Smooth muscle cell (in vitro differentiated cells): ENCODE measurements at regions not wholly inside any gene's neighbourhood (a gene's known extent, or its start where the extent isn't known, plus 50 kb on each side); places are given as distances from the start of the nearest gene placed in this dataset.
A peak's percentile ranks its signal among the peaks of the same experiment; 100 is the strongest.

Source experiments
- DNase-seq: peaks from one replicate; lab custom pipeline; 2025; ENCODE audit not compliant: unreplicated experiment; lab: John Stamatoyannopoulos, UW
- H2AFZ ChIP-seq: fragments of 200-600 bp; sonication (generic); 2 replicates; pipeline ENCODE4 v1.6.0; 2016; ENCODE audit warnings: antibody characterized with exemption, low read depth, mild to moderate bottlenecking
- H3F3A ChIP-seq: fragments of 200-600 bp; sonication (generic); 2 replicates; pipeline ENCODE4 v1.6.0; 2017; ENCODE audit warnings: antibody characterized with exemption, low read depth
- H3K27ac ChIP-seq: fragments of 200-600 bp; sonication (generic); 2 replicates; pipeline ENCODE4 v1.5.1; 2016; ENCODE audit warnings: low read depth, mild to moderate bottlenecking
- H3K27me3 ChIP-seq: fragments of 200-600 bp; sonication (generic); 2 replicates; pipeline ENCODE4 v1.6.1; 2016; ENCODE audit warnings: low read depth, mild to moderate bottlenecking
- H3K36me3 ChIP-seq: fragments of 200-600 bp; sonication (generic); 2 replicates; pipeline ENCODE4 v1.5.1; 2016; ENCODE audit warnings: low read depth
- H3K4me1 ChIP-seq: fragments of 200-600 bp; sonication (generic); 2 replicates; pipeline ENCODE4 v1.5.1; 2016; ENCODE audit warnings: low read depth
- H3K4me2 ChIP-seq: fragments of 200-600 bp; sonication (generic); 2 replicates; pipeline ENCODE4 v1.6.0; 2016; ENCODE audit warnings: mild to moderate bottlenecking
- H3K4me3 ChIP-seq: fragments of 200-600 bp; sonication (generic); 2 replicates; pipeline ENCODE4 v1.5.1; 2016; ENCODE audit warnings: mild to moderate bottlenecking
- H3K79me2 ChIP-seq: fragments of 200-600 bp; sonication (generic); 2 replicates; pipeline ENCODE4 v1.6.0; 2016; ENCODE audit warnings: low read depth, mild to moderate bottlenecking
- H3K9ac ChIP-seq: fragments of 200-600 bp; sonication (generic); 2 replicates; pipeline ENCODE4 v1.6.0; 2016; ENCODE audit warnings: low read depth
- H3K9me3 ChIP-seq: fragments of 200-600 bp; sonication (generic); replicated peaks from 2 replicates; pipeline ENCODE4 v1.5.1; 2016; ENCODE audit warnings: low read depth
- H4K20me1 ChIP-seq: fragments of 200-600 bp; sonication (generic); 2 replicates; pipeline ENCODE4 v1.6.0; 2016; ENCODE audit warnings: low read depth
- whole genome bisulfite sequencing: methylation state at CpG from one replicate; pipeline ENCODE4 v1.1.7; 2016; ENCODE audit warnings: low lambda C conversion rate; 5-methylcytosine and 5-hydroxymethylcytosine counted together
- TF ChIP-seq, protein P1 (sequence below): fragments of 200-600 bp; sonication (generic); IDR thresholded peaks from 2 replicates; pipeline ENCODE4 v1.5.1; 2017; ENCODE audit warnings: borderline replicate concordance, mild to moderate bottlenecking, antibody characterized with exemption; ENCODE audit not compliant: insufficient read depth, poor library complexity, severe bottlenecking

DNA sequence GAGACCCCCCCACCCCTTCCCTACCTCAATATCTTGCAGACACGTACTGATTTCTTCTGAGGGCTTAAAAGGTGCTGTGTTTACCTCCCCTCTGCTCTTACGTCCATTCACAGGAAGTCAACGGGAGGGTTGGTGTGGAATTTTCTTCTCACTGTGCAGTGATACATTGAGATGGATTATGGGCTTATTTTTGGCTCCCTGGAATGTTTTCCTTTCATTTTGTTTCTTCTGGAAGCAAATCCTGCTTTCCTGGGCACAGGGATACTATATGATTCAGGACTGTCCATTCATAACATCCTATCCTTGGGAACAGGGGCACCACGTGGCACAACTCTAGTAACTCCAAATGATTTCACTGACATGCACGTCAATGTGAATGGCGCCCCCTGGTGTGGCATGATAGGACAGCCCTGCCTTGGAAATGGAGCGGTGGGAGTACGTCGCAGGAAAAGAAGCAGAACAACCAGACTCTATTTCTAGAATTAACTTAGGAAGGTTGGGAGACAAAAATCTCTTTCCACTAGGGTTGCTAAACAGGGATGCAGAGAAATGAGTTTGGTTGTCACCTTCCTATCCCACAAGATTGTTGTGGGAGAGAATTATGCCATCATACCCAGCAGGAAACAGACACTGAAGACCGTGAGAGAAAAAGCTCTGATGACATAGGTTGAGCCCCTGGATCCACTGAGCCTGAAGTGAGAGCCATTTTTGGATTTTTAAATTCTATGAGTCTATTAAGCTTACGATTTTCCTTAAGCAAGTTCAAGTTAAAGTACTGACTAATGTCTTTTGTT, 146.5 kb upstream of the RAG2 start:
- WGBS: 38% methylated on average over 11 of the region's 11 CpGs
- DNase-seq: peak; percentile 32

DNA sequence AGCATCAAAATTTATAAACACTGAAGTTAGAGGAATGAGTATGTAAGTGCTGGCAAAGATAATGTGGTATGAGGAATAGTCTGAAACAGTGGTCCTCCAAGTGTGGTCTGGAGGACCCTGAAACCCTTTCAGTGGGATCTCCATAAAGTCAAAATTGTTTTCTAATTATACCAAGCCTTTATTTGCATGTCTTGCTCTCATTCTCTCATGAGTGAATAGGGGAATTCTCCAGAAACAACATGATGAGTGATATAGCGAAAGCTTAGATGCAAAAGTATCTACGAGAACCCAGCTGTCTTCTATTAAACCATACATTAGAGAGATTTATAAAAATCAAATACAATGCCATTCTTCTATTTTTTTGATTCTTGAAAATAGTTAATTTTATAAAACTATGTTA, 145.0 kb upstream of the RAG2 start:
- H3K4me2 ChIP-seq: no peak overlapping the region
- H3K9me3 ChIP-seq: no peaks in the 10 kb centered on the region
- TF ChIP-seq, protein P1, sequence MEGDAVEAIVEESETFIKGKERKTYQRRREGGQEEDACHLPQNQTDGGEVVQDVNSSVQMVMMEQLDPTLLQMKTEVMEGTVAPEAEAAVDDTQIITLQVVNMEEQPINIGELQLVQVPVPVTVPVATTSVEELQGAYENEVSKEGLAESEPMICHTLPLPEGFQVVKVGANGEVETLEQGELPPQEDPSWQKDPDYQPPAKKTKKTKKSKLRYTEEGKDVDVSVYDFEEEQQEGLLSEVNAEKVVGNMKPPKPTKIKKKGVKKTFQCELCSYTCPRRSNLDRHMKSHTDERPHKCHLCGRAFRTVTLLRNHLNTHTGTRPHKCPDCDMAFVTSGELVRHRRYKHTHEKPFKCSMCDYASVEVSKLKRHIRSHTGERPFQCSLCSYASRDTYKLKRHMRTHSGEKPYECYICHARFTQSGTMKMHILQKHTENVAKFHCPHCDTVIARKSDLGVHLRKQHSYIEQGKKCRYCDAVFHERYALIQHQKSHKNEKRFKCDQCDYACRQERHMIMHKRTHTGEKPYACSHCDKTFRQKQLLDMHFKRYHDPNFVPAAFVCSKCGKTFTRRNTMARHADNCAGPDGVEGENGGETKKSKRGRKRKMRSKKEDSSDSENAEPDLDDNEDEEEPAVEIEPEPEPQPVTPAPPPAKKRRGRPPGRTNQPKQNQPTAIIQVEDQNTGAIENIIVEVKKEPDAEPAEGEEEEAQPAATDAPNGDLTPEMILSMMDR: no peak
- no peaks in the 10 kb centered on the region for H3K36me3 ChIP-seq
- peaks cover 4% of the 10 kb centered on the region for H3K27me3 ChIP-seq
- H3K4me1 ChIP-seq: no peaks in the 10 kb centered on the region
- WGBS: 95% methylated on average over 2 of the region's 2 CpGs
- DNase-seq: no peak
- no peak overlapping the region for H3K4me3 ChIP-seq
- no peak overlapping the region for H3K27ac ChIP-seq
- H2AFZ ChIP-seq: no peak overlapping the region
- no peaks in the 10 kb centered on the region for H3F3A ChIP-seq
- no peak overlapping the region for H3K9ac ChIP-seq
- no peaks in the 10 kb centered on the region for H3K79me2 ChIP-seq
- no peaks in the 10 kb centered on the region for H4K20me1 ChIP-seq

More for the DNA sequence above, 146.5 kb upstream of the RAG2 start:
- no peaks in the 10 kb centered on the region for H3K79me2 ChIP-seq
- H4K20me1 ChIP-seq: no peaks in the 10 kb centered on the region
- no peaks in the 10 kb centered on the region for H3F3A ChIP-seq
- no peaks in the 10 kb centered on the region for H3K36me3 ChIP-seq
- peak overlapping the region; percentile 56 for H2AFZ ChIP-seq
- no peak overlapping the region for H3K9ac ChIP-seq
- H3K4me1 ChIP-seq: no peaks in the 10 kb centered on the region
- peaks cover under 1% of the 10 kb centered on the region for H3K27me3 ChIP-seq
- TF ChIP-seq, protein P1: peak; percentile 85
- H3K9me3 ChIP-seq: no peaks in the 10 kb centered on the region
- no peak overlapping the region for H3K4me3 ChIP-seq
- H3K27ac ChIP-seq: no peak overlapping the region
- peak overlapping the region; percentile 47 for H3K4me2 ChIP-seq

DNA sequence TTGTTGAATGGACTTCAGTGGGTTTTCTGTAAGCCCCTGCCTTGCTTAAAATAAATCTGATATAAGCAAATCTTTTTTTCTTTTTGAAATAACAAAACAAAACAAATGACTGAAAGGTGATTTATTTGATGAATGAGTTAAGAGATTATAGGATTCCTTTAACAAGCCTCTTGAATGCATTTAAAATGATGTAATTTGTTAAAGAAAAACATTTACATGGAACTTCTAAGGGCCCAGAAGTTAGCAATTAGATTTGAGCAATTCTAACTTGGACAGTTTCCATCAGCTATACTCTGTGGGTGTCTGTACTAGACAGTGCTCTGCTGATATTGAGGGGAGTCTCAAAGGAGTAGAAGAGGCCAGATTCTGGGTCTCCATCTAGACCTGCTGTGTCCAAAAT, 143.5 kb upstream of the RAG2 start:
- no peaks in the 10 kb centered on the region for H4K20me1 ChIP-seq
- no peaks in the 10 kb centered on the region for H3K79me2 ChIP-seq
- no peak overlapping the region for H3K27ac ChIP-seq
- H3K9me3 ChIP-seq: no peaks in the 10 kb centered on the region
- H3K4me2 ChIP-seq: no peak overlapping the region
- TF ChIP-seq, protein P1: no peak
- no peak overlapping the region for H3K4me3 ChIP-seq
- no peaks in the 10 kb centered on the region for H3F3A ChIP-seq
- no peak for DNase-seq
- peaks cover 4% of the 10 kb centered on the region for H3K27me3 ChIP-seq
- no peaks in the 10 kb centered on the region for H3K4me1 ChIP-seq
- no peak overlapping the region for H2AFZ ChIP-seq
- no peak overlapping the region for H3K9ac ChIP-seq
- no peaks in the 10 kb centered on the region for H3K36me3 ChIP-seq
